ENCODE measurements at regions not wholly inside any gene's neighbourhood (a gene's known extent, or its start where the extent isn't known, plus 50 kb on each side); places are given as distances from the start of the nearest gene placed in this dataset.
"Not testable (repeated sequence)": the region's sequence is repeated elsewhere in the genome, so short reads cannot be mapped to it uniquely, and the experiment has no call there.

- no peak for DNase-seq (ENCODE audit: low spot score)
Observed at GRCh38 chr6:137623293-137623692, 129.1 kb upstream of the OLIG3 start.

GRCh38 chr6:137625100-137625661 lies 131.0 kb upstream of the OLIG3 start:
- DNase-seq (ENCODE audit: low spot score), result no peak

GRCh38 chr6:137625808-137626207 lies 131.6 kb upstream of the OLIG3 start:
- no peak for DNase-seq (ENCODE audit: low spot score)

- no peak for DNase-seq (ENCODE audit: low spot score)
Observed at GRCh38 chr6:137630666-137631065, 136.5 kb upstream of the OLIG3 start.

- DNase-seq (ENCODE audit: low spot score), result no peak
Observed at GRCh38 chr6:137631323-137631722, 137.1 kb upstream of the OLIG3 start.

- not testable (repeated sequence) for DNase-seq (ENCODE audit: low spot score)
Observed at GRCh38 chr6:137634177-137634576, 140.0 kb upstream of the OLIG3 start.

- no peak for DNase-seq (ENCODE audit: low spot score)
Observed at GRCh38 chr6:137637121-137637520, 142.9 kb upstream of the OLIG3 start.

GRCh38 chr6:137638926-137639706 lies 144.9 kb upstream of the OLIG3 start:
- DNase-seq (ENCODE audit: low spot score), result no peak

- no peak for DNase-seq (ENCODE audit: low spot score)
Observed at GRCh38 chr6:137640086-137640485, 145.9 kb upstream of the OLIG3 start.

- DNase-seq (ENCODE audit: low spot score), result peak; percentile 73
Observed at GRCh38 chr6:137641474-137642077, 147.4 kb upstream of the OLIG3 start.

GRCh38 chr6:137643210-137643609 lies 149.0 kb upstream of the OLIG3 start:
- DNase-seq (ENCODE audit: low spot score), result not testable (repeated sequence)

- DNase-seq (ENCODE audit: low spot score), result not testable (repeated sequence)
Observed at GRCh38 chr6:137643644-137644043, 149.4 kb upstream of the OLIG3 start.

GRCh38 chr6:137645850-137646249 lies 151.7 kb upstream of the OLIG3 start:
- DNase-seq (ENCODE audit: low spot score), result no peak

- no peak for DNase-seq (ENCODE audit: low spot score)
Observed at GRCh38 chr6:137646484-137646883, 152.3 kb upstream of the OLIG3 start.

GRCh38 chr6:137647762-137648447 lies 153.7 kb upstream of the OLIG3 start:
- no peak for DNase-seq (ENCODE audit: low spot score)

GRCh38 chr6:137650720-137651119 lies 156.5 kb upstream of the OLIG3 start:
- no peak for DNase-seq (ENCODE audit: low spot score)

- no peak for DNase-seq (ENCODE audit: low spot score)
Observed at GRCh38 chr6:137651178-137651577, 157.0 kb upstream of the OLIG3 start.

GRCh38 chr6:137651591-137652335 lies 157.6 kb upstream of the OLIG3 start:
- DNase-seq (ENCODE audit: low spot score), result no peak

- no peak for DNase-seq (ENCODE audit: low spot score)
Observed at GRCh38 chr6:137652961-137653705, 158.9 kb upstream of the OLIG3 start.

GRCh38 chr6:137653706-137654059 lies 159.5 kb upstream of the OLIG3 start:
- DNase-seq (ENCODE audit: low spot score), result no peak

- DNase-seq (ENCODE audit: low spot score), result no peak
Observed at GRCh38 chr6:137654365-137654981, 160.3 kb upstream of the OLIG3 start.

Data from activated CD4-positive, alpha-beta T cell treated with anti-CD3 and anti-CD28 coated beads, Interleukin-2, Interleukin-4, amounts not matched to agents 100 ng/mL and 50 ng/mL, durations not matched to agents 16 hours and 8 hours (primary cell).